ENCODE measurements at regions not wholly inside any gene's neighbourhood (a gene's known extent, or its start where the extent isn't known, plus 50 kb on each side); places are given as distances from the start of the nearest gene placed in this dataset.

DNA sequence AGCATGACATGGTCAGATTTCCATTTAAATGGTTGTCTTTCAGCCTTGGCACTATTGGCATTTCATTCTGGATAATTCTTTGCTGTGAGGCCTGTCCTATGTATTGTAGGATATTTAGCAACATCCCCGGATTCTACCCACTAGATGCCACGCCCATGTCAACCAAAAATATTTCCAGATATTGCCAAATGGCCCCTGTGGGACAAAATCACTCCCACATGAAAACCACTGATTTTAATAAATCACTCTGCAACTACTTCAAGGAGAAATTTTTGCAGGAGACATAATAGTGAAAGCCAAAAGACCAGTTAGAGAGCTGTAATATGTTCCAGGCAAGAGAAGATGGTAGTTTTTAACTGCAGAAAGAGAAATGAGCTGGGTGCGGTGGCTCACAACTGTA lies 55.9 kb upstream of the RARB start:
- DNase-seq (ENCODE audit: low read depth in 3 of 3, low spot score in 2 of 3), result no peak

DNA sequence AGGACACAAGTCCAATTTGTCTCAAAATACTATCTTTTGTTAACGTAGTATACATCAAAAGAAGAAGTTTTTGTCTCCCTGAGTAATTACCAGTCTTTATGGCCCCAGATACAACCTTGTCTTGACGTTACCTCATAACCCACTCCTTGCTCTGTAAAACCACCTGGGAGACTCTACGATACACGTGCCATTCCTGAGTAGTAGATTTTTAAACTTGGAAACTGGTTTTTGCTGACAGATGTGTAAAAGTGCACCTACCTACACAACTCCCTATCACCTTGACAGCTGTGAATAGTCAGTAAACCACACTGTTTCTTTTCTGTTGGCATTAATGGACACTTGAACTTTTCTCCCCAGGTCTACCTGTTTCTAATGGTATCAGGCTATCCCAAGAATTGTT lies 51.7 kb upstream of the RARB start:
- no peak for DNase-seq (ENCODE audit: low read depth in 3 of 3, low spot score in 2 of 3)

- no peak for DNase-seq (ENCODE audit: low read depth in 3 of 3, low spot score in 2 of 3)
Measured at GRCh38 chr3:25377042-25377441, 51.0 kb upstream of the RARB start.
